DOHH2 (cell line): ENCODE measurements at regions not wholly inside any gene's neighbourhood (a gene's known extent, or its start where the extent isn't known, plus 50 kb on each side); places are given as distances from the start of the nearest gene placed in this dataset.

Experiments
- H3F3A ChIP-seq: fragments of 200-600 bp; sonication (generic), shearing (Covaris generic); 2 replicates; pipeline ENCODE4 v1.6.0; 2016; ENCODE audit warnings: antibody characterized with exemption, mild to moderate bottlenecking; ENCODE audit not compliant: control insufficient read depth, insufficient read depth
- H3K27ac ChIP-seq: fragments of 200-600 bp; sonication (generic); 2 replicates; pipeline ENCODE4 v1.5.1; 2014; ENCODE audit warnings: low read depth, mild to moderate bottlenecking, low read length, moderate library complexity
- H3K27me3 ChIP-seq: fragments of 200-600 bp; sonication (generic); 2 replicates; pipeline ENCODE4 v1.6.1; 2014; ENCODE audit warnings: mild to moderate bottlenecking, low read length, mixed read lengths; ENCODE audit not compliant: control insufficient read depth
- H3K36me3 ChIP-seq: fragments of 200-600 bp; sonication (generic); 2 replicates; pipeline ENCODE4 v1.6.1; 2014; ENCODE audit warnings: mild to moderate bottlenecking, low read length, moderate library complexity, mixed read lengths; ENCODE audit not compliant: control insufficient read depth
- H3K4me1 ChIP-seq: fragments of 200-600 bp; sonication (generic); 2 replicates; pipeline ENCODE4 v1.6.1; 2014; ENCODE audit warnings: mild to moderate bottlenecking, low read length, mixed read lengths; ENCODE audit not compliant: control insufficient read depth
- H3K4me2 ChIP-seq: fragments of 200-600 bp; sonication (generic); 2 replicates; pipeline ENCODE4 v1.6.0; 2014; ENCODE audit warnings: mild to moderate bottlenecking, low read length, moderate library complexity
- H3K4me3 ChIP-seq: fragments of 200-600 bp; sonication (generic); 2 replicates; pipeline ENCODE4 v1.5.1; 2014; ENCODE audit warnings: mild to moderate bottlenecking, low read length, mixed read lengths
- H3K79me2 ChIP-seq: fragments of 200-600 bp; sonication (generic); 2 replicates; pipeline ENCODE4 v1.6.1; 2014; ENCODE audit warnings: mild to moderate bottlenecking, low read length, mixed read lengths; ENCODE audit not compliant: control insufficient read depth
- H3K9me2 ChIP-seq: fragments of 200-600 bp; sonication (generic); replicated peaks from 2 replicates; pipeline ENCODE4 v1.6.1; 2014; ENCODE audit warnings: mild to moderate bottlenecking, low read length, mixed read lengths; ENCODE audit not compliant: control insufficient read depth
- H3K9me3 ChIP-seq: fragments of 200-600 bp; sonication (generic); 2 replicates; pipeline ENCODE4 v1.6.1; 2014; ENCODE audit warnings: antibody characterized with exemption, low read length, mixed read lengths; ENCODE audit not compliant: control insufficient read depth, insufficient read depth
- H4K20me1 ChIP-seq: fragments of 200-600 bp; sonication (generic); 2 replicates; pipeline ENCODE4 v1.6.0; 2014; ENCODE audit warnings: low read depth, mild to moderate bottlenecking, antibody characterized with exemption, low read length, moderate library complexity; ENCODE audit not compliant: control insufficient read depth, insufficient read depth
- EZH2phosphoT487 ChIP-seq: fragments of 200-600 bp; sonication (generic); IDR thresholded peaks from 2 replicates; pipeline ENCODE4 v1.6.1; 2017; ENCODE audit warnings: borderline replicate concordance, mild to moderate bottlenecking, antibody characterized with exemption, low read length, moderate library complexity, mixed read lengths
- TF ChIP-seq, protein P1 (sequence below): fragments of 200-600 bp; sonication (generic); IDR thresholded peaks from one replicate; pipeline ENCODE4 v1.5.1; 2014; ENCODE audit warnings: antibody characterized with exemption, mild to moderate bottlenecking, low read depth, low read length; ENCODE audit not compliant: poor library complexity, severe bottlenecking

DNA sequence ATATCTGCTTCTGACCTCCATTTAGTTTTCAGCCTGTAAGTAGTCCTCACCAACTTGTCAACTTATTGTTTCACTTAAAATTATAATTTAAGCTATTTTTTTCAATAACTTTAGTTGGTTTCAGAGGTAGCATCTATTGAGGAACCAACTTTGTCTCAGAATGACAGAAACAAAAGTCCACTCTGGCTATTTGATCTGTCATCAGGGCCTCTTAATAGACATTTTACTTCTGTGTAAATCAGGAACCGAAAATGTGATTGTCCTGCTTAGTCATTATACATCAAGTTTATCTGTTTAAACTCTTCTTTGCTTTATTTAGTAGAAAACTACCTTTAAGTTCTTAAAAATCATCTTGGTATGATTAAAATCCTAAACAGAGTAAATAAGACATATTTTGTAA, 820.8 kb upstream of the EDIL3 start:
- Histone ChIP-seq H3K4me2 (no peak overlapping the region), H3K79me2 (no peaks in the 10 kb centered on the region), H3K27me3 (no peaks in the 10 kb centered on the region), H4K20me1 (no peaks in the 10 kb centered on the region), H3K4me1 (no peaks in the 10 kb centered on the region), H3F3A (no peaks in the 10 kb centered on the region), H3K4me3 (no peak overlapping the region), H3K27ac (no peak overlapping the region), H3K36me3 (no peaks in the 10 kb centered on the region), H3K9me2 (no peaks in the 10 kb centered on the region), H3K9me3 (no peaks in the 10 kb centered on the region; the same call in 1 of the 2 replicates)
- TF ChIP-seq, protein P1, sequence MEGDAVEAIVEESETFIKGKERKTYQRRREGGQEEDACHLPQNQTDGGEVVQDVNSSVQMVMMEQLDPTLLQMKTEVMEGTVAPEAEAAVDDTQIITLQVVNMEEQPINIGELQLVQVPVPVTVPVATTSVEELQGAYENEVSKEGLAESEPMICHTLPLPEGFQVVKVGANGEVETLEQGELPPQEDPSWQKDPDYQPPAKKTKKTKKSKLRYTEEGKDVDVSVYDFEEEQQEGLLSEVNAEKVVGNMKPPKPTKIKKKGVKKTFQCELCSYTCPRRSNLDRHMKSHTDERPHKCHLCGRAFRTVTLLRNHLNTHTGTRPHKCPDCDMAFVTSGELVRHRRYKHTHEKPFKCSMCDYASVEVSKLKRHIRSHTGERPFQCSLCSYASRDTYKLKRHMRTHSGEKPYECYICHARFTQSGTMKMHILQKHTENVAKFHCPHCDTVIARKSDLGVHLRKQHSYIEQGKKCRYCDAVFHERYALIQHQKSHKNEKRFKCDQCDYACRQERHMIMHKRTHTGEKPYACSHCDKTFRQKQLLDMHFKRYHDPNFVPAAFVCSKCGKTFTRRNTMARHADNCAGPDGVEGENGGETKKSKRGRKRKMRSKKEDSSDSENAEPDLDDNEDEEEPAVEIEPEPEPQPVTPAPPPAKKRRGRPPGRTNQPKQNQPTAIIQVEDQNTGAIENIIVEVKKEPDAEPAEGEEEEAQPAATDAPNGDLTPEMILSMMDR, result no peak
- TF ChIP-seq EZH2phosphoT487, result no peak

DNA sequence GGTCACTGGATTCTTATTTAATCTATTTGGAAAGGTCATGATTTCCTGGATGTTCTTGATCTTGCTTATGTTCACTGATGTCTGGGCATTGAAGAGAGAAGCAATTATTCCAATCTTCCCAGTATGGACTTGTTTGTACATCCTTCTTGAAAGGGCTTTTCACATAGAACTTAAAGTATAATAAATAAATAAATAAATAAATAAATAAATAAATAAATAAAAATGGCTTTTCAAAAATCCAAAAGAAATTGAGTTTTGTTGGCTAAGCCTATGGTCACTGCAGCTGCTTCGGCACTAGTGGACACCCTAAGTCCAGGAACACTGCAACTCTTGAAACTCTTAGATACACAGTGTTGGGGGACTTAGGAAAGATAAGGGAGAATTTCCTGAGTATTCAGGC, 840.7 kb upstream of the EDIL3 start:
- H3K9me2 ChIP-seq, result no peaks in the 10 kb centered on the region
- H3K27me3 ChIP-seq, result no peaks in the 10 kb centered on the region
- TF ChIP-seq, protein P1, result no peak
- TF ChIP-seq EZH2phosphoT487, result no peak
- no peak overlapping the region for H3K4me3 ChIP-seq
- no peaks in the 10 kb centered on the region for H3K4me1 ChIP-seq
- H3K36me3 ChIP-seq, result no peaks in the 10 kb centered on the region
- no peaks in the 10 kb centered on the region for H4K20me1 ChIP-seq
- no peaks in the 10 kb centered on the region for H3K79me2 ChIP-seq
- H3F3A ChIP-seq, result no peaks in the 10 kb centered on the region
- no peak overlapping the region for H3K4me2 ChIP-seq
- no peak overlapping the region for H3K27ac ChIP-seq
- H3K9me3 ChIP-seq, result no peaks in the 10 kb centered on the region

DNA sequence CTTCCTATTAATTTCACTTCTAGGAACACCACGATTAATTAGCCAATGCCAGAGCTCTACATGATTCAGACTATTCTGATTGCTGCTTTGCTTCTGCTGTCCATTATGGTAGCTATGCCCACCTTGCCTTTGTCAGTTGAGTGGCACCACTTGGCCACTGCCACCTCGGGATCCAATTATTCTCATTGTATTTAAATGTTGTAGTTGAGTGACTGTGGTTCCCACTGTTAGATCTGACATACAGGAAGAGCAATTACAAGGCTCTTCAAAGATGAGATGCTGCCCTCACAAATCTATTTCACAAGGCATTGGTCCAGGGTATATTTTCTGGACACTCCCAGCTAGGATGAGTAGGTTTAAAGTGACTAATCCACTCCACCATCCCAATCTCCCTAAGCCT, 864.5 kb upstream of the EDIL3 start:
- Histone ChIP-seq H3F3A (no peaks in the 10 kb centered on the region), H3K4me1 (no peaks in the 10 kb centered on the region), H4K20me1 (no peaks in the 10 kb centered on the region), H3K79me2 (no peaks in the 10 kb centered on the region), H3K4me3 (no peak overlapping the region), H3K9me2 (no peaks in the 10 kb centered on the region), H3K4me2 (no peak overlapping the region), H3K9me3 (no peaks in the 10 kb centered on the region; the same call in 1 of the 2 replicates), H3K27me3 (no peaks in the 10 kb centered on the region), H3K27ac (no peak overlapping the region), H3K36me3 (no peaks in the 10 kb centered on the region)
- TF ChIP-seq, protein P1, result no peak
- TF ChIP-seq EZH2phosphoT487, result no peak

DNA sequence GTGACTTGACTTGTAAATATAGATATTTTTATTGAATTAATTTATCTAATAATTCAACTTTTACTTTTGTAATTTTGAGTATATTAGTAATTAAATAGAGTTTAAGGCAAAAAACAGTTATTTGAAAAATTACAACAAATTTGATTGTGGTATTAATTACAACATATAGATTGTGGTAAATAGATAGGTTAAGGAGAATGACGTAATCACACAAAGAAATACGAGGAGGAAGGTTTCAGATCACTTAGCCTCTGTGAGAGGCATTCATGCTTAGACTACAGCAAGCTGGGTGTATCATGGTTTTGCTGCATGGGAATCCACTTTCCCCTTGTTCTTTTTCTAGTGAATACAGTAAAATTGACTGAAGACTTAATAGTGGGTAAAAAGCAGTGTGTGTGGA, 878.4 kb upstream of the EDIL3 start:
- no peaks in the 10 kb centered on the region for H3F3A ChIP-seq
- H3K79me2 ChIP-seq, result no peaks in the 10 kb centered on the region
- TF ChIP-seq, protein P1, result no peak
- TF ChIP-seq EZH2phosphoT487, result no peak
- no peaks in the 10 kb centered on the region for H3K27me3 ChIP-seq
- no peak overlapping the region for H3K27ac ChIP-seq
- no peaks in the 10 kb centered on the region for H3K4me1 ChIP-seq
- no peaks in the 10 kb centered on the region for H3K36me3 ChIP-seq
- H3K9me2 ChIP-seq, result no peaks in the 10 kb centered on the region
- H3K4me3 ChIP-seq, result no peak overlapping the region
- H4K20me1 ChIP-seq, result no peaks in the 10 kb centered on the region
- no peaks in the 10 kb centered on the region for H3K9me3 ChIP-seq
- no peak overlapping the region for H3K4me2 ChIP-seq
